ENCODE measurements at regions not wholly inside any gene's neighbourhood (a gene's known extent, or its start where the extent isn't known, plus 50 kb on each side); places are given as distances from the start of the nearest gene placed in this dataset.

- TF ChIP-seq CTCF (IDR thresholded peaks at IDR 0.05; ENCODE audit: low read depth, low read length, missing control alignments), result no peak
- H3K4me3 ChIP-seq (ENCODE audit: low read depth, low read length), result no peak overlapping the region
- DNase-seq (ENCODE audit: low read depth), result no peak
Measured at GRCh38 chr4:11281720-11282119, 147.0 kb downstream of the HS3ST1 start.

GRCh38 chr4:11271263-11271662, 157.4 kb downstream of the HS3ST1 start:
- no peak overlapping the region for H3K4me3 ChIP-seq (ENCODE audit: low read depth, low read length)
- no peak for DNase-seq (ENCODE audit: low read depth)
- TF ChIP-seq CTCF (IDR thresholded peaks at IDR 0.05; ENCODE audit: low read depth, low read length, missing control alignments), result no peak

GRCh38 chr4:11268149-11268548, 160.5 kb downstream of the HS3ST1 start:
- no peak overlapping the region for H3K4me3 ChIP-seq (ENCODE audit: low read depth, low read length)
- no peak for DNase-seq (ENCODE audit: low read depth)
- TF ChIP-seq CTCF (IDR thresholded peaks at IDR 0.05; ENCODE audit: low read depth, low read length, missing control alignments), result no peak

GRCh38 chr4:11264841-11265240, 163.9 kb downstream of the HS3ST1 start:
- TF ChIP-seq CTCF (IDR thresholded peaks at IDR 0.05; ENCODE audit: low read depth, low read length, missing control alignments), result no peak
- no peak for DNase-seq (ENCODE audit: low read depth)

GRCh38 chr4:11264346-11264745, 164.3 kb downstream of the HS3ST1 start:
- no peak for TF ChIP-seq CTCF (IDR thresholded peaks at IDR 0.05; ENCODE audit: low read depth, low read length, missing control alignments)
- no peak overlapping the region for H3K4me3 ChIP-seq (ENCODE audit: low read depth, low read length)
- DNase-seq (ENCODE audit: low read depth), result no peak

More at GRCh38 chr4:11264841-11265240, 163.9 kb downstream of the HS3ST1 start:
- H3K4me3 ChIP-seq (ENCODE audit: low read depth, low read length), result no peak overlapping the region

GRCh38 chr4:11263208-11263607, 165.5 kb downstream of the HS3ST1 start:
- no peak overlapping the region for H3K4me3 ChIP-seq (ENCODE audit: low read depth, low read length)
- DNase-seq (ENCODE audit: low read depth), result no peak
- no peak for TF ChIP-seq CTCF (IDR thresholded peaks at IDR 0.05; ENCODE audit: low read depth, low read length, missing control alignments)

- no peak for DNase-seq (ENCODE audit: low read depth)
- TF ChIP-seq CTCF (IDR thresholded peaks at IDR 0.05; ENCODE audit: low read depth, low read length, missing control alignments), result no peak
- H3K4me3 ChIP-seq (ENCODE audit: low read depth, low read length), result no peak overlapping the region
Measured at GRCh38 chr4:11261066-11261850, 167.4 kb downstream of the HS3ST1 start.
